Gastrocnemius medialis (tissue), 4 donors: ENCODE measurements at regions not wholly inside any gene's neighbourhood (a gene's known extent, or its start where the extent isn't known, plus 50 kb on each side); places are given as distances from the start of the nearest gene placed in this dataset.

Experiments used
- POLR2A ChIP-seq, 2 donors: fragments of 450-650 bp; IDR thresholded peaks; one replicate each; pipeline ENCODE4 v1.6.1; 2017; ENCODE audit warnings: antibody characterized with exemption in 2 of 2, mild to moderate bottlenecking in 2 of 2, moderate library complexity in 2 of 2
- TF ChIP-seq, protein P1 (sequence below), 5 experiments: fragments of 450-650 bp in 3 of 5; fragments of 200-600 bp in 2 of 5; sonication (generic) in 2 of 5; IDR thresholded peaks in 4 of 5; conservative IDR thresholded peaks in 1 of 5; 1 replicate in 4 of 5; 2 replicates in 1 of 5; pipeline ENCODE4 v1.5.1; 2016 to 2019; ENCODE audit warnings: antibody characterized with exemption in 5 of 5, mild to moderate bottlenecking in 3 of 5, moderate library complexity in 3 of 5

DNA sequence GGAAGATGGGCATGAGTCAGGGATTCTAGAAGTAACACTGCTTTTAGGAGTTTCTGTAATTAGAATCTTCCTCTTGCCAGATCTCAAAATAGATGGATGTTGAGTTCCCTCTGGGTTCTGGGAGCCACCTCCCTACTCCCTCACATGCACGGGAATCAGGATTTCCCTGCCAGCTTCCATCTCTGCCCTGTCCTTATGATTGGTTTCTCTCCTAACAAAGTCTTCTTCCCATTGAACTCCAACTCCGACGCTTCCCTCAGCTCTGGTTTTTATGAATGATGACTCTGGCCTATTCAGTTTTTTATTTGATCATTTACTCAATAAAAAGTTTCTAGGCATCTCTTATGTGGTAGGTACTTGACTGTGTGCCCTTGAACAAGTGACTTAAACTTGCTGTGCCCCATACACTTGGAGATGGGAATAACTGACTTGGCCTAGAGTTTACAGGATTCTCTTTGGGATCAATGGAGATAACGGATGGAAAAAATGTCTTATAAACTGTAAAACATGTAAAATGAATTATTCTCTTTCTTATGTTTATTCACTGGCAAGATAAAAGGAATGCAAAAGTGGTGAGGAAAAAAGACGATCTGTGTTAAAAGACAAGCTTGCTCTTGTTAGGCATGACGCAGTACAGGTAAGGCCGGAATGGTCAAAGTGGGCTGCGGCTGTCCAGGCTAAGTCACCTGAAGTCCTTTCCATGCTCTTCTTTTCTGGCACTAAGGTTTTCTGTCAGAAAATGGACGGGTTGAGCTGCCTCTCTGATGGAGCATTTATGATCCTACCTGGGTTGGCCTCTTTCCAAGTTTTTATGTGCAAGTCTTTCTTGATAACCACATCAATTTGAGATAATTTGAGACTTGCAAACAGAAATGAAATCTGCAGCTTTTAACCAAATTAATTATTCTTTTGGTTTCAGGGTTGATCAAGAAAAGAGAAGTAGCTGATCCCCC lies 199.6 kb downstream of the MYCN start:
- no peak for TF ChIP-seq POLR2A (IDR thresholded peaks at IDR 0.05)
- TF ChIP-seq, protein P1, sequence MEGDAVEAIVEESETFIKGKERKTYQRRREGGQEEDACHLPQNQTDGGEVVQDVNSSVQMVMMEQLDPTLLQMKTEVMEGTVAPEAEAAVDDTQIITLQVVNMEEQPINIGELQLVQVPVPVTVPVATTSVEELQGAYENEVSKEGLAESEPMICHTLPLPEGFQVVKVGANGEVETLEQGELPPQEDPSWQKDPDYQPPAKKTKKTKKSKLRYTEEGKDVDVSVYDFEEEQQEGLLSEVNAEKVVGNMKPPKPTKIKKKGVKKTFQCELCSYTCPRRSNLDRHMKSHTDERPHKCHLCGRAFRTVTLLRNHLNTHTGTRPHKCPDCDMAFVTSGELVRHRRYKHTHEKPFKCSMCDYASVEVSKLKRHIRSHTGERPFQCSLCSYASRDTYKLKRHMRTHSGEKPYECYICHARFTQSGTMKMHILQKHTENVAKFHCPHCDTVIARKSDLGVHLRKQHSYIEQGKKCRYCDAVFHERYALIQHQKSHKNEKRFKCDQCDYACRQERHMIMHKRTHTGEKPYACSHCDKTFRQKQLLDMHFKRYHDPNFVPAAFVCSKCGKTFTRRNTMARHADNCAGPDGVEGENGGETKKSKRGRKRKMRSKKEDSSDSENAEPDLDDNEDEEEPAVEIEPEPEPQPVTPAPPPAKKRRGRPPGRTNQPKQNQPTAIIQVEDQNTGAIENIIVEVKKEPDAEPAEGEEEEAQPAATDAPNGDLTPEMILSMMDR (IDR thresholded peaks at IDR 0.05 in 4 of 5, conservative IDR thresholded peaks at IDR 0.05 in 1 of 5), result no peak
